Activated T-helper 2 cell treated with anti-CD3 and anti-CD28 coated beads, Interferon-gamma antibody, Interleukin-2, Interleukin-4, amounts not matched to agents 10 μg/mL and 5 μg/mL and 100 μg/mL, durations not matched to agents 14 hours and 24 hours and 36 hours (primary cell): ENCODE measurements at regions not wholly inside any gene's neighbourhood (a gene's known extent, or its start where the extent isn't known, plus 50 kb on each side); places are given as distances from the start of the nearest gene placed in this dataset.

Source experiments
- DNase-seq: peaks from one replicate; pipeline ENCODE4 v3.0.0; 2021; ENCODE audit warnings: low spot score
- H3K27ac Mint-ChIP-seq: one replicate; pipeline ENCODE4 v1.8.0; 2021; ENCODE audit warnings: mixed read lengths
- H3K27me3 Mint-ChIP-seq: one replicate; pipeline ENCODE4 v1.8.0; 2021; ENCODE audit warnings: low read depth, mixed read lengths
- H3K36me3 Mint-ChIP-seq: one replicate; pipeline ENCODE4 v1.8.0; 2021; ENCODE audit warnings: low read depth, mixed read lengths
- H3K4me1 Mint-ChIP-seq: one replicate; pipeline ENCODE4 v1.8.0; 2021; ENCODE audit warnings: low read depth, mixed read lengths
- H3K4me3 Mint-ChIP-seq: one replicate; pipeline ENCODE4 v1.8.0; 2021; ENCODE audit warnings: low read depth, mild to moderate bottlenecking, moderate library complexity, mixed read lengths
- H3K9me3 Mint-ChIP-seq: one replicate; pipeline ENCODE4 v1.8.0; 2021; ENCODE audit warnings: mixed read lengths
- intact Hi-C: fragments of 100-400 bp; cut with micrococcal nuclease; formaldehyde crosslinking; loops from one replicate; pipeline ENCODE4 v1.15.1; 2023

GRCh38 chr16:85205747-85206471 is 93.6 kb upstream of the CIBAR2 start:
- no peak for DNase-seq
- intact Hi-C loops: no loop called here
- no peaks in the 10 kb centered on the region for H3K27me3 Mint-ChIP-seq
- H3K27ac Mint-ChIP-seq: no peak overlapping the region
- H3K4me3 Mint-ChIP-seq: no peak overlapping the region
- no peaks in the 10 kb centered on the region for H3K9me3 Mint-ChIP-seq
- no peaks in the 10 kb centered on the region for H3K36me3 Mint-ChIP-seq
- H3K4me1 Mint-ChIP-seq: no peaks in the 10 kb centered on the region

GRCh38 chr16:85206472-85207356 is 94.4 kb upstream of the CIBAR2 start:
- no peaks in the 10 kb centered on the region for H3K36me3 Mint-ChIP-seq
- intact Hi-C loops: no loop called here
- no peak for DNase-seq
- no peaks in the 10 kb centered on the region for H3K27me3 Mint-ChIP-seq
- H3K9me3 Mint-ChIP-seq: no peaks in the 10 kb centered on the region
- H3K27ac Mint-ChIP-seq: no peak overlapping the region
- H3K4me1 Mint-ChIP-seq: no peaks in the 10 kb centered on the region
- H3K4me3 Mint-ChIP-seq: no peak overlapping the region

GRCh38 chr16:85207357-85207921 is 95.2 kb upstream of the CIBAR2 start:
- Mint-ChIP-seq H3K4me3 (no peak overlapping the region), H3K27ac (no peak overlapping the region), H3K9me3 (no peaks in the 10 kb centered on the region), H3K27me3 (no peaks in the 10 kb centered on the region), H3K36me3 (no peaks in the 10 kb centered on the region), H3K4me1 (no peaks in the 10 kb centered on the region)
- intact Hi-C loops: no loop called here
- DNase-seq: no peak

GRCh38 chr16:85208181-85208580 is 95.9 kb upstream of the CIBAR2 start:
- H3K27ac Mint-ChIP-seq: no peak overlapping the region
- intact Hi-C loops: no loop called here
- H3K4me3 Mint-ChIP-seq: no peak overlapping the region
- no peaks in the 10 kb centered on the region for H3K4me1 Mint-ChIP-seq
- no peak for DNase-seq
- no peaks in the 10 kb centered on the region for H3K36me3 Mint-ChIP-seq
- H3K9me3 Mint-ChIP-seq: no peaks in the 10 kb centered on the region
- H3K27me3 Mint-ChIP-seq: no peaks in the 10 kb centered on the region

- Mint-ChIP-seq H3K4me3 (no peak overlapping the region), H3K27me3 (no peaks in the 10 kb centered on the region), H3K9me3 (no peaks in the 10 kb centered on the region), H3K27ac (no peak overlapping the region), H3K4me1 (no peaks in the 10 kb centered on the region), H3K36me3 (no peaks in the 10 kb centered on the region)
- DNase-seq: no peak
- intact Hi-C loops: no loop called here
Observed at GRCh38 chr16:85208643-85209520, 96.6 kb upstream of the CIBAR2 start.

GRCh38 chr16:85209526-85210121 is 97.4 kb upstream of the CIBAR2 start:
- no peaks in the 10 kb centered on the region for H3K36me3 Mint-ChIP-seq
- H3K27ac Mint-ChIP-seq: no peak overlapping the region
- H3K27me3 Mint-ChIP-seq: no peaks in the 10 kb centered on the region
- intact Hi-C loops: no loop called here
- no peak for DNase-seq
- H3K9me3 Mint-ChIP-seq: no peaks in the 10 kb centered on the region
- no peak overlapping the region for H3K4me3 Mint-ChIP-seq
- no peaks in the 10 kb centered on the region for H3K4me1 Mint-ChIP-seq

- Mint-ChIP-seq H3K4me3 (no peak overlapping the region), H3K27ac (no peak overlapping the region), H3K9me3 (no peaks in the 10 kb centered on the region), H3K36me3 (no peaks in the 10 kb centered on the region), H3K27me3 (no peaks in the 10 kb centered on the region), H3K4me1 (no peaks in the 10 kb centered on the region)
- DNase-seq: no peak
- intact Hi-C loops: no loop called here
Observed at GRCh38 chr16:85210423-85211169, 98.3 kb upstream of the CIBAR2 start.

GRCh38 chr16:85211271-85211801 is 99.1 kb upstream of the CIBAR2 start:
- no peaks in the 10 kb centered on the region for H3K36me3 Mint-ChIP-seq
- no peaks in the 10 kb centered on the region for H3K4me1 Mint-ChIP-seq
- DNase-seq: no peak
- intact Hi-C loops: no loop called here
- no peak overlapping the region for H3K4me3 Mint-ChIP-seq
- H3K9me3 Mint-ChIP-seq: no peaks in the 10 kb centered on the region
- H3K27me3 Mint-ChIP-seq: no peaks in the 10 kb centered on the region
- no peak overlapping the region for H3K27ac Mint-ChIP-seq

GRCh38 chr16:85213926-85214675 is 101.8 kb upstream of the CIBAR2 start:
- intact Hi-C loops: no loop called here
- Mint-ChIP-seq H3K27ac (no peak overlapping the region), H3K9me3 (no peaks in the 10 kb centered on the region), H3K27me3 (no peaks in the 10 kb centered on the region), H3K4me3 (no peak overlapping the region), H3K4me1 (no peaks in the 10 kb centered on the region), H3K36me3 (no peaks in the 10 kb centered on the region)
- no peak for DNase-seq

GRCh38 chr16:85215478-85216118 is 103.3 kb upstream of the CIBAR2 start:
- Mint-ChIP-seq H3K4me3 (no peak overlapping the region), H3K36me3 (no peaks in the 10 kb centered on the region), H3K9me3 (no peaks in the 10 kb centered on the region), H3K27ac (no peak overlapping the region), H3K27me3 (no peaks in the 10 kb centered on the region), H3K4me1 (no peaks in the 10 kb centered on the region)
- intact Hi-C loops: no loop called here
- no peak for DNase-seq
